CD14-positive monocyte (primary cell): ENCODE measurements at regions not wholly inside any gene's neighbourhood (a gene's known extent, or its start where the extent isn't known, plus 50 kb on each side); places are given as distances from the start of the nearest gene placed in this dataset.

Source experiments
- DNase-seq, 3 donors: peaks; one replicate each; pipeline ENCODE4 v3.0.0-alpha.2; 2011 to 2022
- H2AFZ ChIP-seq: 2 replicates; pipeline ENCODE4 v1.6.0; 2012; ENCODE audit warnings: mild to moderate bottlenecking, low read depth, low read length, inconsistent platforms; ENCODE audit not compliant: insufficient read depth, poor library complexity, severe bottlenecking
- H3K27ac ChIP-seq, 2 donors: 1 replicate in 1 of 2; 2 replicates in 1 of 2; pipeline ENCODE4 v1.5.1; 2012 to 2013; ENCODE audit warnings: low read length in 2 of 2, control low read depth in 1 of 2, inconsistent platforms in 1 of 2, low read depth in 1 of 2, mild to moderate bottlenecking in 1 of 2
- H3K27me3 ChIP-seq, 2 donors: one replicate each; pipeline versions ENCODE4 v1.6.0 to v1.6.1; 2011 to 2013; ENCODE audit warnings: low read length in 2 of 2; ENCODE audit not compliant: control insufficient read depth in 2 of 2, insufficient read depth in 2 of 2
- H3K36me3 ChIP-seq, 2 donors: replicated peaks in 1 of 2; 1 replicate in 1 of 2; 2 replicates in 1 of 2; pipeline versions ENCODE4 v1.5.1 to v1.6.1; 2012 to 2013; ENCODE audit warnings: low read length in 2 of 2, control low read depth in 1 of 2, inconsistent platforms in 1 of 2, mild to moderate bottlenecking in 1 of 2; ENCODE audit not compliant: insufficient read depth in 2 of 2, control insufficient read depth in 1 of 2
- H3K4me1 ChIP-seq, 2 donors: 1 replicate in 1 of 2; 2 replicates in 1 of 2; pipeline versions ENCODE4 v1.5.1 to v1.6.1; 2012 to 2013; ENCODE audit warnings: low read length in 2 of 2, control low read depth in 1 of 2, inconsistent platforms in 1 of 2, mild to moderate bottlenecking in 1 of 2, moderate library complexity in 1 of 2; ENCODE audit not compliant: insufficient read depth in 2 of 2, control insufficient read depth in 1 of 2
- H3K4me2 ChIP-seq: replicated peaks from 2 replicates; pipeline ENCODE3; 2012; ENCODE audit warnings: low read length, moderate library complexity, mild to moderate bottlenecking; ENCODE audit not compliant: poor library complexity, severe bottlenecking; ENCODE audit errors: extremely low read depth
- H3K4me3 ChIP-seq, 3 experiments: fragments of 200-600 bp in 1 of 3; sonication (generic) in 1 of 3; replicated peaks in 1 of 3; 1 replicate in 2 of 3; 2 replicates in 1 of 3; pipeline ENCODE4 v1.5.1; 2011 to 2013; ENCODE audit warnings: low read length in 3 of 3, mild to moderate bottlenecking in 3 of 3, control low read depth in 2 of 3, low read depth in 2 of 3, inconsistent platforms in 1 of 3, moderate library complexity in 1 of 3
- H3K79me2 ChIP-seq: 2 replicates; pipeline ENCODE4 v1.6.0; 2012; ENCODE audit warnings: mild to moderate bottlenecking, control low read depth, inconsistent platforms, low read length, moderate library complexity; ENCODE audit not compliant: insufficient read depth
- H3K9ac ChIP-seq: 2 replicates; pipeline ENCODE4 v1.6.0; 2017; ENCODE audit warnings: low read length, mild to moderate bottlenecking; ENCODE audit not compliant: insufficient read depth, poor library complexity, severe bottlenecking
- H3K9me3 ChIP-seq, 2 donors: replicated peaks in 1 of 2; 1 replicate in 1 of 2; 2 replicates in 1 of 2; pipeline versions ENCODE4 v1.5.1 to v1.6.1; 2012 to 2013; ENCODE audit warnings: low read length in 2 of 2, control low read depth in 1 of 2; ENCODE audit not compliant: control insufficient read depth in 1 of 2, insufficient read depth in 1 of 2
- H4K20me1 ChIP-seq: 2 replicates; pipeline ENCODE4 v1.6.0; 2012; ENCODE audit warnings: mild to moderate bottlenecking, low read length, control low read depth, moderate library complexity; ENCODE audit not compliant: insufficient read depth
- H3K27ac Mint-ChIP-seq, 7 donors: one replicate each; pipeline ENCODE4 v1.8.0; 2020; ENCODE audit warnings: mild to moderate bottlenecking in 7 of 7, mixed read lengths in 7 of 7, moderate library complexity in 6 of 7, inconsistent platforms in 2 of 7
- H3K27me3 Mint-ChIP-seq, 3 donors: one replicate each; pipeline ENCODE4 v1.8.0; 2021 to 2022; ENCODE audit warnings: low read depth in 3 of 3, mild to moderate bottlenecking in 3 of 3, mixed read lengths in 3 of 3, moderate library complexity in 3 of 3, inconsistent platforms in 1 of 3
- H3K36me3 Mint-ChIP-seq, 2 donors: one replicate each; pipeline ENCODE4 v1.8.0; 2020; ENCODE audit warnings: mixed read lengths in 2 of 2, inconsistent platforms in 1 of 2, mild to moderate bottlenecking in 1 of 2
- H3K4me1 Mint-ChIP-seq: one replicate; pipeline ENCODE4 v1.8.0; 2020; ENCODE audit warnings: mild to moderate bottlenecking, mixed read lengths
- H3K4me3 Mint-ChIP-seq, 2 donors: one replicate each; pipeline ENCODE4 v1.8.0; 2020; ENCODE audit warnings: mild to moderate bottlenecking in 2 of 2, mixed read lengths in 2 of 2, moderate library complexity in 1 of 2
- H3K9me3 Mint-ChIP-seq, 7 donors: one replicate each; pipeline ENCODE4 v1.8.0; 2020 to 2022; ENCODE audit warnings: mixed read lengths in 7 of 7, mild to moderate bottlenecking in 6 of 7, moderate library complexity in 6 of 7, inconsistent platforms in 2 of 7
- CTCF ChIP-seq: fragments of 200-600 bp; IDR thresholded peaks from one replicate; pipeline ENCODE4 v1.8.0; 2022; ENCODE audit warnings: antibody characterized with exemption, mild to moderate bottlenecking
- WGBS: methylation state at CpG from one replicate; pipeline ENCODE4 v1.1.5; 2013; ENCODE audit warnings: missing lambda C conversion rate; ENCODE audit not compliant: insufficient coverage; 5-methylcytosine and 5-hydroxymethylcytosine counted together
- intact Hi-C, 2 donors: fragments of 100-400 bp; cut with micrococcal nuclease; formaldehyde crosslinking; loops; one replicate each; pipeline versions ENCODE4 v1.15.0 to v1.15.1; 2023

DNA sequence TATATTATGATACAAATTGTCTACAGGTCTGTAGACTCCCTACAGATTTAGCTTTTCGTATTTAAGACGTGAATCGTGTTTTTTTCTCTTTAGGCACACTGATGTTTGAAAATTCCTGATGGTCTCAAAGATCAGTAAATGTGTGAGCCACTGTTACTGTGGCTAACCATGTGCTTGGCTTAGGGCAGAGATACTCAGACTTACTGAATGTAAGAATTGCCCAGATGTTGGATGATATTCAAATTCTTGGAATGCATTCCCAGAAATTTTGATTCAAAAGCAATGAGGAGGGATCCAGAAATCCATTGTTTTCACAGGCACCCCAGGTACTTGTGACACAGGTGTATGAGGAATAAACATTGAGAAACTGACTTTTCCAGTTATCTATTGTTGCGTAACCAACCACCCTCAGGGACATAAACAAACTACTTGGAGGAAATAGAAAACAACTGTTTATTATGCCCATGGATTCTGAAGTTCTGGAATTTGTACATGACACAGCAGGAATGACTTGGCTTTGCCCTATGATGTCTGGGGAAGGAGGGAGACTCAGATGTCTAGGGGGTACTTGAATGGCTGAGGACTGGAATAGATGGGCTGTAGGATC, 339.6 kb upstream of the CITED2 start:
- H3K36me3 Mint-ChIP-seq, result no peaks in the 10 kb centered on the region
- no peak overlapping the region for H3K4me3 Mint-ChIP-seq
- 90% methylated on average over 2 of the region's 4 CpGs for WGBS
- Histone ChIP-seq H3K27me3 (no peaks in the 10 kb centered on the region), H3K4me3 (no peak overlapping the region), H4K20me1 (no peaks in the 10 kb centered on the region), H3K79me2 (no peaks in the 10 kb centered on the region), H3K9me3 (no peaks in the 10 kb centered on the region), H3K36me3 (no peaks in the 10 kb centered on the region), H2AFZ (peak overlapping the region; percentile 43), H3K9ac (no peak overlapping the region), H3K4me1 (peaks cover 20 to 36% of the 10 kb centered on the region in 2 donors), H3K4me2 (no peak overlapping the region), H3K27ac (peak overlapping the region in 1 of 2 donors; percentile 42)
- peaks cover 0 to 4% (median 0%) of the 10 kb centered on the region in 7 donors for H3K9me3 Mint-ChIP-seq
- DNase-seq, result no peak
- peak overlapping the region in 2 of 7 donors; percentile 3 to 70 for H3K27ac Mint-ChIP-seq
- H3K27me3 Mint-ChIP-seq, result peaks cover 0 to 3% (median 2%) of the 10 kb centered on the region in 3 donors
- intact Hi-C loops, result loop anchor here (10.0 kb wide), 1 partner anchor 51 kb away; no protein-coding TSS in a partner anchor
- peaks cover 36% of the 10 kb centered on the region for H3K4me1 Mint-ChIP-seq
- no peak for TF ChIP-seq CTCF

DNA sequence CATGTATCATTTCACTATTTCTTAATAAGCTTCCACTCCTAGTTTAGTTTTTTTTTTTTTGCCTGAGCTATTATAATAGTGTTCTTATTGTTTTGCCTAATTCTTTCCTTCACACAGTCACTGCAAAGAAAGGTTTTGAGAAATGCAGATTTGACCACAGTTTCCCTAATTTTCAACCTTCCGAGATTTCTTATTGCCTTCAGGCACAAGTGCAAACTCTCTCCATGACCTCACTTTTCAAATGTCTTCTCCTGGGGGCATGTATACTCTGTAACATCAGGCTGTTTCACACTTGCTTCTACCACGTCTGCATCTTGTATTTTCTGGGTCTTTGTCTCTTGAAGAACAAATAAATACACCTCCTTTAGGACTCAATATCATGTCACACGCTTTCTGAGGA, 339.0 kb upstream of the CITED2 start:
- Histone ChIP-seq H3K36me3 (no peaks in the 10 kb centered on the region), H2AFZ (peak overlapping the region; percentile 43), H3K9ac (no peak overlapping the region), H3K4me1 (peaks cover 20 to 36% of the 10 kb centered on the region in 2 donors), H4K20me1 (no peaks in the 10 kb centered on the region), H3K4me2 (no peak overlapping the region), H3K27me3 (no peaks in the 10 kb centered on the region), H3K27ac (peak overlapping the region in 1 of 2 donors; percentile 42), H3K9me3 (no peaks in the 10 kb centered on the region), H3K79me2 (no peaks in the 10 kb centered on the region), H3K4me3 (peak overlapping the region in 1 of 3 experiments; percentile 15)
- H3K4me1 Mint-ChIP-seq, result peaks cover 36% of the 10 kb centered on the region
- intact Hi-C loops, result loop anchor here (10.0 kb wide), 1 partner anchor 51 kb away; no protein-coding TSS in a partner anchor
- no peak for TF ChIP-seq CTCF
- 83% methylated on average over 1 of the region's 3 CpGs for WGBS
- peak; percentile 27 to 30 (median 27) for DNase-seq
- H3K27ac Mint-ChIP-seq, result peak overlapping the region; percentile 1 to 70 (median 28)
- H3K4me3 Mint-ChIP-seq, result peak overlapping the region in 1 of 2 donors; percentile 19
- no peaks in the 10 kb centered on the region for H3K36me3 Mint-ChIP-seq
- H3K9me3 Mint-ChIP-seq, result peaks cover 0 to 4% (median 0%) of the 10 kb centered on the region in 7 donors
- H3K27me3 Mint-ChIP-seq, result peaks cover 0 to 3% (median 2%) of the 10 kb centered on the region in 3 donors
